ENCODE measurements at regions not wholly inside any gene's neighbourhood (a gene's known extent, or its start where the extent isn't known, plus 50 kb on each side); places are given as distances from the start of the nearest gene placed in this dataset.

DNA sequence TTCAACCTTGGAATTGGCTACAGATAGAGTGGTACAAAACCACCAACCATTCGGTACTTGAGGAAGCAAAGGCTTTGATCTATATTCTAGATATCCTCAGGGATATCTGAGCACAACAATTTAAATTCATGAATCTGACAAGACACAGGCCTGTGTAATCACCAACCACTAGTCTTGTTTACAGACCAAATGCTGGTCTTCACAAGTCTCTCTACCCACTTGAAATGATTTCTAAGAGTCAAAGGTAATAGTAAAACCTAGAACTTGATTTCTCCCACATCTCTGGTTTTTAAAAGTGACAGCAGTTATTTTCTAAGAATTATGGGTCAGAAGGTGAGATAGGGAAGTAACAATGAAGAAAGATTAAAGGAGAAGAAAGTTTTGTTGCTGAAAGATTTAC is 613.7 kb upstream of the ACVR2A start:
- Histone ChIP-seq H3K27me3 (ENCODE audit: control insufficient read depth, insufficient read depth, low read length) (no peaks in the 10 kb centered on the region), H3K9ac (ENCODE audit: low read length) (no peak overlapping the region), H3K4me3 (ENCODE audit: low read length) (no peak overlapping the region), H3K4me1 (ENCODE audit: control insufficient read depth, insufficient read depth, low read length) (no peaks in the 10 kb centered on the region), H3K36me3 (ENCODE audit: control insufficient read depth, insufficient read depth, low read length) (no peaks in the 10 kb centered on the region), H3K27ac (ENCODE audit: low read depth, low read length) (no peak overlapping the region)

DNA sequence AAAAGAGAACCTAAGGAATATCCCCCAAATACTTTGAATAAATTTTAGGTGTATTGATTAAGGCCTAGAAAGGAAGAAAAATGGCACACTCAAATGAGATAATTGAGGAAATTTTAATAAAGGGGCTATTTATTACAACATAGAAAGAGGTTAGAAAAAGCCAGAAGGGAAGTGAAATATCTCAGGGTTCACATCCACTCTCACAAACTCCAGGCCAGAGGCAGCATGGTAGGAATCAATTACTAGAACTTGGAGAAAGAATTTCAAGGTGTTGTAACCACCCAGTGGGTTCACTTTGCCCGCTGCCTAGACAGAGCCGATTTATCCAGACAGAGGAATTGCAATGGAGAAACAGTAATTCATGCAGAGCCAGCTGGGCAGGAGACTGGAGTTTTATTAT is 617.5 kb upstream of the ACVR2A start:
- Histone ChIP-seq H3K4me1 (ENCODE audit: control insufficient read depth, insufficient read depth, low read length) (no peaks in the 10 kb centered on the region), H3K4me3 (ENCODE audit: low read length) (no peak overlapping the region), H3K27ac (ENCODE audit: low read depth, low read length) (no peak overlapping the region), H3K9ac (ENCODE audit: low read length) (no peak overlapping the region), H3K36me3 (ENCODE audit: control insufficient read depth, insufficient read depth, low read length) (no peaks in the 10 kb centered on the region), H3K27me3 (ENCODE audit: control insufficient read depth, insufficient read depth, low read length) (no peaks in the 10 kb centered on the region)

DNA sequence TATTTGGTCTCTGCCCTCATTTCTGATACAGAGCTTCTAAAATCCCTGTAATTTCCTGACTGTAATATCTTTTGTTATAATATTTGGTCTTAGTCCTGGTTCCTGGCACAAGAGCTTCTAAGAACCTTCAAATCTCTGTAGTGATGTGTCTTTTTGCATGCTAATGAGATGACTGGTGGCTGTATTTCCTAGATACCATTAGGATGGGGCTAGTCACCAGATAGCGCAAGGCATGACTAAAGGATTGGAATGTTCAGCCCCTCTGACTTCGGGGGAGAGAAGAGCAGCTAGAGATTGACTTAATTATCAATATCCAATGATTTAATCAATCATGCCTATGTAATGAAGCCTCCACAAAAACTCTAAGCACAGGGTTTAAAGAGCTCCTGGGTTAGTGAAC is 620.8 kb upstream of the ACVR2A start:
- Histone ChIP-seq H3K9ac (ENCODE audit: low read length) (no peak overlapping the region), H3K27ac (ENCODE audit: low read depth, low read length) (no peak overlapping the region), H3K4me1 (ENCODE audit: control insufficient read depth, insufficient read depth, low read length) (no peaks in the 10 kb centered on the region), H3K27me3 (ENCODE audit: control insufficient read depth, insufficient read depth, low read length) (no peaks in the 10 kb centered on the region), H3K36me3 (ENCODE audit: control insufficient read depth, insufficient read depth, low read length) (no peaks in the 10 kb centered on the region), H3K4me3 (ENCODE audit: low read length) (no peak overlapping the region)

DNA sequence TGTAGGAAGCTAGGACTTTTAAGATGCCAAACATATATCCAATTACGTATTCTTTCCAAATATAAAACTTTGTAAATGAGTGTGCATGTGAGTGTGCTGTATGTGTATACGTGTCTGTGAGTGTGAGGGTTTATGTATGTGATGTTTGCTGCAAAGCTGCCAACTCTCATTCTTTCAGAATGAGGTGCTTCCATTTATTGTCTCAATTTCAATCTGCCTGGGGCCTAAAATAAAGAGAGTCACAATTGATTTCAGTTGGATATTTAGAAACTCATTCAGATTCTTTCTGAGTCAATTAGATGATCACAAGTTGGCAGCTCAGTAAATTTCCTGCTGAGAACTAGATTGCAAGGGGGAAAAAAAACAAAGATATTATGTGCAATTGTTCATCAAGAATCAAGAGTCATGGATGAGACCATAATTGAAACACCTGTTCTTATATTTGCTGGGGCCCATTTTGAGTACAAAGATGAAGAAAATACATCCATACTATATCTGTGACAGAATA is 621.2 kb upstream of the ACVR2A start:
- no peak overlapping the region for H3K27ac ChIP-seq (ENCODE audit: low read depth, low read length)
- H3K9ac ChIP-seq (ENCODE audit: low read length) = no peak overlapping the region
- H3K36me3 ChIP-seq (ENCODE audit: control insufficient read depth, insufficient read depth, low read length) = no peaks in the 10 kb centered on the region
- H3K4me3 ChIP-seq (ENCODE audit: low read length) = no peak overlapping the region
- no peaks in the 10 kb centered on the region for H3K27me3 ChIP-seq (ENCODE audit: control insufficient read depth, insufficient read depth, low read length)
- no peaks in the 10 kb centered on the region for H3K4me1 ChIP-seq (ENCODE audit: control insufficient read depth, insufficient read depth, low read length)

DNA sequence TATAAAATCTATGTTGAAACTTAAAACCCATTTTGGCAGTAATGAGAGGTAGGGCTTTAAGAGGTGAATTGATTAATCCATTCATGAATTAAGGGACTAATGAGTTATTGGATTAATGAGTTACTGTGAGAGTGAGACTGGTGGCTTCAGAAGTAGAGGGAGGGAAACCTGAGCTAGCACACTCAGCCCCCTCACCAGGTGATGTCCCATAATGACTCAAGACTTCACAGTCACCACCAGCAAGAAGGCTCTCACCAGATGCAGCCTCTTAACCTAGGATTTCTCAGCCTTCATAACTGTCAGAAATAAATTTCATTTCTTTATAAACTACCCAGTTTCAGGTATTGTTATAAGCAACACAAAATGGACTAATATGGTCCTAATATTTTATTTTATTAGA is 621.7 kb upstream of the ACVR2A start:
- Histone ChIP-seq H3K36me3 (ENCODE audit: control insufficient read depth, insufficient read depth, low read length) (no peaks in the 10 kb centered on the region), H3K4me3 (ENCODE audit: low read length) (no peak overlapping the region), H3K27me3 (ENCODE audit: control insufficient read depth, insufficient read depth, low read length) (no peaks in the 10 kb centered on the region), H3K4me1 (ENCODE audit: control insufficient read depth, insufficient read depth, low read length) (no peaks in the 10 kb centered on the region), H3K27ac (ENCODE audit: low read depth, low read length) (no peak overlapping the region), H3K9ac (ENCODE audit: low read length) (no peak overlapping the region)

DNA sequence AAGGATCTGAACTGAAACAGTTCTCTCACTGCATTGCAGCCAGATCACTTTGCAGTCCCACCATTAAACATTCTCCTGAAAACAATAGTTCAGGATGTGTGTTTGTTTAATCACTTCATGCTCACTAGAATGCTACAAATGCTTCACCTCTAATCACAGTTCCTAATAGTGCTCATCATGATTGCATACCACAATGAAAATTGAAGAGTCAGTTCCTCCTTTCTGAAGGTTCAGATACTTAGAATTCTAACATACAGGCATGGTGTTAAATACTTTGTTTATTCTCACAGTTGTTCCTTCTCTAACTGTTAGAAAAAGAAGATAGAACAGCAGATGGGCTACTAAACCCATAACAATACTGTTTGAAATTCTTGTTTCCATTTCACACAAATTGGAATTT is 622.3 kb upstream of the ACVR2A start:
- Histone ChIP-seq H3K4me3 (ENCODE audit: low read length) (no peak overlapping the region), H3K27ac (ENCODE audit: low read depth, low read length) (no peak overlapping the region), H3K4me1 (ENCODE audit: control insufficient read depth, insufficient read depth, low read length) (no peaks in the 10 kb centered on the region), H3K36me3 (ENCODE audit: control insufficient read depth, insufficient read depth, low read length) (no peaks in the 10 kb centered on the region), H3K27me3 (ENCODE audit: control insufficient read depth, insufficient read depth, low read length) (no peaks in the 10 kb centered on the region), H3K9ac (ENCODE audit: low read length) (no peak overlapping the region)

DNA sequence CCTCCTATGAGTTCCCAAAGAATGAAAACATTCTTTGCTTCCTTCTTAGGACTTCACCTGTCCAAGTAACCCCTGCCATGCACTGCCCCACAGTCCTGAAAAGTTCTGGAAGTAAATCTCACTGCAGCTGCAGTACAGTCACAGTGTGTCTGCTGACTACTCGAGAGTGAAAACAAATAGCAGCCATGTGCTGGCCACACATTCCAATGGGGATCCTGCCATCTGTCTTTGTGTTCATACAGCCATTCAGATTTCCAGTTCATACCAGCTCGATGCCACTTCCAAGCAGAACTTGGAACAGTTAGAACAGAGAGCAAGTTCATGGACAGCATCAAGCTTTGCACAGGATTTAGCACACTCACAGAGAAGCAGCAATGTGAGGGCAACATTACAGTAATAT is 629.9 kb upstream of the ACVR2A start:
- H3K4me1 ChIP-seq (ENCODE audit: control insufficient read depth, insufficient read depth, low read length) = no peaks in the 10 kb centered on the region
- H3K27me3 ChIP-seq (ENCODE audit: control insufficient read depth, insufficient read depth, low read length) = no peaks in the 10 kb centered on the region
- H3K36me3 ChIP-seq (ENCODE audit: control insufficient read depth, insufficient read depth, low read length) = no peaks in the 10 kb centered on the region
- no peak overlapping the region for H3K9ac ChIP-seq (ENCODE audit: low read length)
- no peak overlapping the region for H3K27ac ChIP-seq (ENCODE audit: low read depth, low read length)
- H3K4me3 ChIP-seq (ENCODE audit: low read length) = no peak overlapping the region

DNA sequence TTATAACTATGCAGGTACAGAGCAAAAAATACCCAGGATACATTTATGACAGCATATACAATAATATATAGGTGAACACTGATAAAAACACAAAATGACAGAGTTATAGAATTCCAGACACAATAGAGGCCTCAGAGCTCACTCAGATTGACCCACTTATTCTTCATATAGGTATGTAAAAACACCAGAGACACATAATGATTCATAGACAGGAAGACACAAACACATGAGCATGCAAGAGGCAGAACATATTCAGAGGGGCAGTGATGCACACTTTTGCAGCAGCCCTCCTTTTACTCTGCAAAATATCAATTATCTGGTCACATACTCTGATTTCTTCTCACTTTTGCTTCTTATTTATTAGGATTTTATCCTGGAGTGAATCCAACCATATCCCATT is 633.3 kb upstream of the ACVR2A start:
- no peak overlapping the region for H3K4me3 ChIP-seq (ENCODE audit: low read length)
- no peaks in the 10 kb centered on the region for H3K27me3 ChIP-seq (ENCODE audit: control insufficient read depth, insufficient read depth, low read length)
- H3K9ac ChIP-seq (ENCODE audit: low read length) = no peak overlapping the region
- no peaks in the 10 kb centered on the region for H3K4me1 ChIP-seq (ENCODE audit: control insufficient read depth, insufficient read depth, low read length)
- no peaks in the 10 kb centered on the region for H3K36me3 ChIP-seq (ENCODE audit: control insufficient read depth, insufficient read depth, low read length)
- no peak overlapping the region for H3K27ac ChIP-seq (ENCODE audit: low read depth, low read length)

DNA sequence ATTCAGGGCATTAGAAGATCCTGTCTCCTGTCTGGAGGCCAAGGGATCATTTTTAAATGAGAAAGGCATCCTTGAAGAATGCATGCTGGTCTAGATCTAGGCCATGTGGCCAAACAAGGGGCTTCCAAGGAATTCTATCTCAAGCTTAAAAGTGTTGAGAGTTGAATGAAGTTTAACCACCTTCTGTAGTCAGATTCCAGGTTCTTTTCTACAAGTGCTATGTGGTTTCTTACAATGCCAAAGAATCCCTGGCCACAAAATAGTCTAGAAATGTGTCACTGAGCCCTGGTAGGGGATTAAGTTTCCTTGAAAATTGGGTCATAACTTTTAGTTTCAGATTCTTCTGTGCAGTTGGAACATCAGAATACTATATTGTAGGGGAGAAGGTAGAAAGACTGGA is 640.7 kb upstream of the ACVR2A start:
- Histone ChIP-seq H3K4me1 (ENCODE audit: control insufficient read depth, insufficient read depth, low read length) (no peaks in the 10 kb centered on the region), H3K27ac (ENCODE audit: low read depth, low read length) (no peak overlapping the region), H3K27me3 (ENCODE audit: control insufficient read depth, insufficient read depth, low read length) (no peaks in the 10 kb centered on the region), H3K4me3 (ENCODE audit: low read length) (no peak overlapping the region), H3K36me3 (ENCODE audit: control insufficient read depth, insufficient read depth, low read length) (no peaks in the 10 kb centered on the region), H3K9ac (ENCODE audit: low read length) (no peak overlapping the region)

DNA sequence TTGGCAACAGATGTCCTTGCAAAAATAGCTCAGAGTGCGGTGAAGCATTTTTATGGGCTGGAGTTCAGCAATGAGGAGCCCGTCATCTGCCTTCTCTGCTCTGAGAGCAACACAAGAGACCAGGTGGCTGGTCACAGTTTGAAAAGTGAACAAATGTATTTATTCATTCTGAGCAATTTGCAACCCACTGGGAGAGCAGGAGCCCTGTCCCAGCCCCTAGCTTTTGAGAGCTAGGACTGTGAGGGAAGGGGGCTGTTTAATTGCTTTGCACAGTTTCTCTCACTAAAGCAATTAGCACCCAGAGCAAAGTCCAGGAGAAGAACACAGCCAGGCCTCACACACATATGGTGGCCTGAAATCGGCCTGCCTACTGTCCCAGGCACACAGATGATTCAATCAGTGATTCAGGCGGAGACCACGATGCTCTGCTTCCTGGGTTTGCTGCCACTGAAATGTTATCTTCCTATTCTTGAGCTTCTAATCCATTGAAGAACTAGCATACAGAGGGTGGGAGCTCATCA is 646.1 kb upstream of the ACVR2A start:
- Histone ChIP-seq H3K9ac (ENCODE audit: low read length) (no peak overlapping the region), H3K4me1 (ENCODE audit: control insufficient read depth, insufficient read depth, low read length) (no peaks in the 10 kb centered on the region), H3K27ac (ENCODE audit: low read depth, low read length) (no peak overlapping the region), H3K4me3 (ENCODE audit: low read length) (no peak overlapping the region), H3K27me3 (ENCODE audit: control insufficient read depth, insufficient read depth, low read length) (no peaks in the 10 kb centered on the region), H3K36me3 (ENCODE audit: control insufficient read depth, insufficient read depth, low read length) (no peaks in the 10 kb centered on the region)

DNA sequence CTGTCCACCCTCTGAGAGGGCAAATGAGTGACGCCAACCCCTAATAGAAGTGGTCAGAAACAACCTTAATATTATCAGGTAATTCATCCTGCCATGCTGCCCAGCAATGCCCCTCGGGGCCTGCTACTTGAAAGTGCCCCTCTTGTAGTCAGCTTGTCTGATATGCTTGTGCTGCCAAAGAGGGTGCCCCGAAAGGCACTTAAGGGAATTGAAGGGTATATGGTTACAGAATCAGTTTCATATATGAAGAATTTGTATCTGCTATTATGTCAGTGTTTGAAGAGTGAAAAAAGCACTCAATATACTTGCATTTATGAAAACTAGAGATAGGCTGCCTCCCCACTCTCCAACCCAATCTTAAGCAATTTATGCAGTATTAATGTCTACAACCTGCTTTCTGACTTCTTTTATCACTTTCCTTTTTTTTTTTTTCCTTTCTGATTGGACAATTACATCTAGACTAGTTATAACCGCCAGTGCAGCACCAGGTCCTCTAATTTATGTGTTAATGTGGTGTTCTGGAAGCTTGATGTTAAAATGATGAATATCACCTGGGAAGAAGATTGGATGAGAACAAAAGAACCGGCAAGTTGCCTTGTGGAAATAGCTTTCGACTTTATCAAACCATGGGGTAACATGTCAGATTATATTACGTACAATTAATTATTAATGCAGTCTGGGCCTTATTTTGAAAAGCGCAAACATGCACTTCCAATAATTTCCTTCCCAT is 646.9 kb upstream of the ACVR2A start:
- Histone ChIP-seq H3K4me3 (ENCODE audit: low read length) (no peak overlapping the region), H3K36me3 (ENCODE audit: control insufficient read depth, insufficient read depth, low read length) (no peaks in the 10 kb centered on the region), H3K27ac (ENCODE audit: low read depth, low read length) (no peak overlapping the region), H3K9ac (ENCODE audit: low read length) (no peak overlapping the region), H3K4me1 (ENCODE audit: control insufficient read depth, insufficient read depth, low read length) (no peaks in the 10 kb centered on the region), H3K27me3 (ENCODE audit: control insufficient read depth, insufficient read depth, low read length) (no peaks in the 10 kb centered on the region)

DNA sequence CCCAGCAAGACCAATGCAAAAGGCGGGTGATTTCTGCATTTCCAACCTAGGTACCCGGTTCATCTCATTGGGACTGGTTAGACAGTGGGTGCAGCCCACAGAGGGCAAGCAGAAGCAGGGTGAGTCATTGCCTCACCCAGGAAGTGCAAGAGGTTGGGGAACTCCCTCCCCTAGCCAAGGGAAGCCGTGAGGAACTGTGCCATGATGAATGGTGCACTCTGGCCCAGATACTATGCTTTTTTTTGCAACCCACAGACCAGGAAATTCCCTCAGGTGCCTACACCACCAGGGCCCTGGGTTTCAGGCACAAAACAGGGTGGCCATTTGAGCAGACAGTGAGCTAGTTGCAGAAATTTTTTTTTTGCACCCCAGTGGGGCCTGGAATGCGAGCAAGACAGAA is 662.6 kb upstream of the ACVR2A start:
- Histone ChIP-seq H3K4me1 (ENCODE audit: control insufficient read depth, insufficient read depth, low read length) (no peaks in the 10 kb centered on the region), H3K4me3 (ENCODE audit: low read length) (no peak overlapping the region), H3K36me3 (ENCODE audit: control insufficient read depth, insufficient read depth, low read length) (no peaks in the 10 kb centered on the region), H3K9ac (ENCODE audit: low read length) (no peak overlapping the region), H3K27ac (ENCODE audit: low read depth, low read length) (no peak overlapping the region), H3K27me3 (ENCODE audit: control insufficient read depth, insufficient read depth, low read length) (no peaks in the 10 kb centered on the region)

DNA sequence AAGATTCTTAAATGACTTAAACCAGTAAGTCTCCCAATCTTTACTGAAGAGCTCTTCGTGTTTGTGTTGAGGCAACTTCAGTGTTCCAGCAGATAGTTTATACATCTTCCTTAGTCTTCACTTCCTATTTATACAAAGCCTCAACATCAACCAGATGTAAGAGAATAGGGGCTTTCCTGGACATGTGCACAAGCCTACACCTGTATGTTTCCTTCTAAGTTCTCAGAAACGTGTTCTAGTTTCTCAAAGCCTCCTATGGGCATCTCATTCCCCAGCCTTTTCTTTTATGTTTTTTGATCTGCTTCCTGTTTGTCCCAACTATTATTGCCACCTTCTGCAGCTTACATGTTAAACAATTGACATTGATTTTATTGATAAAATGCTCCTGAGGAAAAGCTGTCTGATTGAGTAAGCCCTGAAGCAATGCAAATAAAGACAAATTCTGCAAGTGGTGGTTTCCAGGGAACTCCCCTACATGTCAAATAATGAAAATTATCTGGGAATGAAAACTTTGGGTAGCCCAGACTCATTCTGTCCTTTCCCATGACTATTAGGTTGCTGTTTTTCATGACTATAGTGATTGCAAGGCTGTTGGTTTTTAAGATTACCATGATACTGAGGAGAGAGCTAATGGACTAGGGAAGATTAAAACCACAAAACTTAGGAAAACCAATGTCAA is 663.3 kb upstream of the ACVR2A start:
- no peak overlapping the region for H3K27ac ChIP-seq (ENCODE audit: low read depth, low read length)
- no peaks in the 10 kb centered on the region for H3K4me1 ChIP-seq (ENCODE audit: control insufficient read depth, insufficient read depth, low read length)
- no peaks in the 10 kb centered on the region for H3K36me3 ChIP-seq (ENCODE audit: control insufficient read depth, insufficient read depth, low read length)
- H3K4me3 ChIP-seq (ENCODE audit: low read length) = no peak overlapping the region
- no peak overlapping the region for H3K9ac ChIP-seq (ENCODE audit: low read length)
- no peaks in the 10 kb centered on the region for H3K27me3 ChIP-seq (ENCODE audit: control insufficient read depth, insufficient read depth, low read length)

All from rectal smooth muscle tissue (tissue), 1 donor.